ENCODE measurements at regions not wholly inside any gene's neighbourhood (a gene's known extent, or its start where the extent isn't known, plus 50 kb on each side); places are given as distances from the start of the nearest gene placed in this dataset.
A peak's percentile ranks its signal among the peaks of the same experiment; 100 is the strongest.

DNA sequence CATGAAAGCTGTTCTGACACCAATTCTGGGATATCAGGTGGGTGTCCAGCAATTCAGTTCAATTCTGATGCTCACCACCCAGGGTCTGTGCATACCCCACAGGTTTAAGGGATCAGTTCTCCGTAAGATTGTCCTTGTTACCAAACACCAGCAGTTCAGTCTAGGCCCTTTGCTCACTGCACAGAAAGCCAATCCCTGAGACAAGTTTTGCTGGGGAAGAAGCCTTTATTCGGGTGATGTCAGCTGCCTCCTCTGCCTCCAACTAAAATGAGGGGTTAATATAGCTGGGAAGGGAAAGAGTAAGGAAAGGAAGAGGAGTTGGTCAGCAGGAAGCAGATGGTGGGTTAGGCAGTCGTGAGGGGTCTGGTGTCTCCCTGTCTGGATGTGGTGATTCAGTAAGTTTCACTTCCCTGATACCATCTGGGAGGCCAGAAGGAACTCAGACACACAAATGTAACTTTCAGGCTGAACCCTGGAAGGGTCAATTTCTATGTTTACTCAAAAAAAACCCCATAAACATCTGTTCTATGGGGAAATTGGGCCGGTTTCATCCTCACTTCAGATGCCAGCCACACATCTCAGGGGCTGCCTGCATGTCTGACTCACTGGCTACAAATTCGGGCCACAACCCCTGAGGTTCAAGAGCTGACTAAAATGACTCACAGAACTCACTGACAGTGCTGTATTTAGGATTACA lies 83.3 kb upstream of the PGBD5 start:
- DNase-seq: peak; percentile 47

DNA sequence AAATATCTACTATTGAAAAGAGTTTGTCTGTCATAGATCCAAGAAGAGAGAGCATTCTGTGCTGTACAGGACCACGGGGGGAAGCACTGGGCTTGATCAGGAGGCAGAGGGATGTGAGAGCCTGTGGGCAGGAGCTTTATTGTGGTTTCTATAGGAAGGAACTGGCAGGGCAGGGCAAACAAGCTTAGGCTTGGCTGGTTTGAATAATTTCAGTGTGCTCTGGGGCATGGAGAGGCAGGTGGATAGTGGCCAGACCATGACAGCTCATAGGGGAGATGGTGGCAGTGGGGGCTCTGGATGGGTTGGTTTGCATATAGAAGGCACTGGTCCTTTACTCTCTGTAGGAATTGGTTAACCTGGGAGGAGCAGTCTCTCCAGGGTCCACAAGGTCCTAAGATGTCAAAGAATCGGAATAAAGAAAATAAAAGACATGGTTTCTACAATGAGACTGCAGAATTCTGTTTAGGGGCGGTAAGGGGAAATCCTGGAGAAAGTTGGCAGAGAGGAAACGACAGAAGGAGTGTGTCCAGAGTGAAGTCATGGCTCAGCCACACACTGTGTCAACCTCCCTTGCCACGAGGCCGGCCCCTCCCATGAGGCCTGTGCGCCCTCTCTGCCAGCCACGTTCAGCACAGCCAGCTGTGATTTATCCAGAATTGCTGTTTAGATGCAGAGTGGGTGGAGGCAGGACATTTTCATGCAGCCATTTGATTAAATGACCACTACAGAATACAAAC lies 81.7 kb upstream of the PGBD5 start:
- no peak for DNase-seq

DNA sequence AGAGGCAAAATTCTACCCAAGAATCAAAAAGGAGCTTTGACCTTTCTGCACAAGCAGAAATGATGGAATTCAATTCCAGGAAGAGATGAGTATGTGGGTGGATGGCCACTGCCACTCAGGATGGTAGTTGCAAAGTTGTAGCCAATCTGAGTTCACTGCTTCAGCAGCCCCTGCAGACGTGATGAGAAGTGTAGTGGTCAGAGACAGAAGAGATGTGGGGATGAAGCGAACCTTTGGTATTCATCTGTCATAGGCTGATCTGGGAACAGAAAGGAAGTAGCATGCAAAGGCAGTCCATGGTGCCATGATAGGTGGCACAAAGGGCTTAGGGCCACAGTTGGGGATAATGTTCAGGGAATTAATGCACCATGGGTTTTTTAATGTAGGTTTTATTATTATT lies 81.1 kb upstream of the PGBD5 start:
- no peak for DNase-seq

DNA sequence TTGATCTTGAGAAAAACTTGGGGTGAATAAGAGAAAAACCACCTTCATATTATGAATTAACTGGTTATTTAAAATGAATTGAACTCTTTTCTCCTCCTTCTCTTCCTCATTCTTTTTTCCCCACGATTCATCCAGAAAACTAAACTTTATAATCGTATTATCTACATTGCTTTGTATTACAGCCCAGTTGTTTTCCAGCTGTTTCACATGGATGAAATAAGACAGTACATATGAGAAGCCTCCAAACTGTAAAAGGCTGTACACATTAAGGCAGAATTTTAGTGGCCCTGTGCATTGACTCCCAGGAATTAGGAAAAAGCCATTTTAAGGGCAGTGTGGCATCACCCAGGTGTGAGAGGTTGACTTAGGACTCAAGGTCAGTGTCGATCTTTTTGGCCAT lies 80.3 kb upstream of the PGBD5 start:
- no peak for DNase-seq

DNA sequence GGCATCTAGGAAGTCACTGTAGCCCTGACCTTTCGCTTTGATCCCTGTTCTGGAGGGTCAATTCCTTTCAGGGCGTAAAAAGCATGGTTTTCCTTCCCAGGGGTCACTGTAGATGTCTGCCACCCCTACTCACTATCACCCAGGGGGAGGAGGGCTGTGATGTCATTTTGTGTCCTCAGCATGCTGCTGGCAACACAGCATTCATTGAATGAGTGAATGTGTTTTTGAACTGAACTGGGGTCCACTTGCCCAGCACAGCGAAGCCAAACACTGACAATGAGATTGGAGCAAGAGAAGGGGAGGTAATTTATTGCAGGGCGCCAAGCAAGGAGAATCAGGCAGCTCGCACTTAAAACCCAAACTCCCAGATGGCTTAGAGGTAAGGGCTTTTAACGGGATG lies 78.2 kb upstream of the PGBD5 start:
- DNase-seq: peak; percentile 54

DNA sequence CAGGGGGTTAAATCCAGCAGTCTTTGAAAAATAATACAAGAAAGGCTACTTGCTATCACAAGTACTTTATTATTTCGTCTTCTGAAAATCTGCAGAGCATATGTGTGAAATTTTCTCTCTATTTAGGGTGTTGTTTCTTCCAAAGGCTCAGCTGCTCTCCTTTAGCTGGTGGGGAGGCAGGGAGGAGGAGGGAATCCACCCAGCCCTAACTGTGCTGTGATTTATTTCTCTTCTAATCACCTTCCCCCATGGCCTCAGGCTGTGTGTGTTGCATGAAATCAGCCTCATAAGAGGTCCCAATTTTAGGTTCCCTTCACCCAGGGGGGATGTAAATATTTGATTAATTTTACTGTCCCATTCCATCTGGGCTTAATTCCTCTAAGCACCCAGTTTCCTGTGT lies 77.6 kb upstream of the PGBD5 start:
- peak; percentile 93 for DNase-seq

DNA sequence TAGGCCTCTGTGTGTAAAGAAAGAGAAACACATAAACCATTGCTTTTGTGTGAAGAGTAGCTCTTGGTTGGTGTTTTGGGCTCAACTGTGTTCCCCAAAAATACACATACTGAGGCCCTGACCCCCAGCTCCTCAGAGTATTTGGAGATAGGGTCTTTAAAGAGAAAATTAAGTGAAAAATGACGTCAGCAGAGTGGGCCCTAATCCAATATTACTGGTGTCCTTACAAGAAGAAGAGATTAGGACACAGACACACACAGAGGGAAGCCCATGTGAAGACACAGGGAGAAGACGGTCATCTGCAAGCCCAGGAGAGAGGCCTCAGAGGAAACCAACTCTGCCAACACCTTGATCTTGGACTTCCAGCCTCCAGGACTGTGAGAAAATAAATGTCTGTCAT lies 76.9 kb upstream of the PGBD5 start:
- no peak for DNase-seq

DNA sequence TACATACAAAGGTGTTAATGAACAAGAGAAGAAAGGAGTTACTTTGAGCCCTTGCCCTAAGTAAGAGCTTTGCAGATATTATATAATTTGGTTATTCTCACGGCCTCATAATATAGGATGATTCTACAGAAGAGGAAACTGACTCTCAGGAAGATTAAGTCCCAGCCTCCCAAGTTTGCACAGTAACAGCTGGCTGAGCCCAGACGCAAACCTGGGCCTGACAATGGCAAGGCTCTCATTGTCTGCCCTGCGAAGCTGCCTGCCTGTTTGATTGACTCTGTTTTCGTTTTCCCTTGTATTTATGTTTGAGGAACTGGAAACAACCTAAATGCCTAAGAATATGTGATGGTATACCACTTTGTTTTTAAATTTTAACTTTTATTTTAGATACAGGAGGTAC lies 76.2 kb upstream of the PGBD5 start:
- DNase-seq: peak; percentile 56

DNA sequence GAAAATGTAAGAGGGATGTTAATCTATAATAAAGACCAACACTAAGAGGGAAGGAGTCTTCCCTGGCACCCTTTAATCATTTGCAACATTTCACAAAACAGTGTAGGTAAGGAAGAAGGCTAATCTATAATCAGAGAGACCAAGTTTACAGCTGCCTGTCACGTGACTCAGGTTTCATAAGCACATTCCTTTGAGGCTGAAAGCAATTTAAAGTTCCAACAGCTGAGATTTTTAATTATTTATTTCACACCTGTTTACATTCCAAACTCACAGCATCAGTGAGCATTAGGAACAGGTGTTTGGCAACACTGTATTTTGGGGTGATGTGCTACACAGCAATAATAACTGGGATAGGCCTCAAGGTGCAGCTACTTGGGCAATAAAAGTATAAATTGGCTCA lies 75.7 kb upstream of the PGBD5 start:
- DNase-seq: no peak

DNA sequence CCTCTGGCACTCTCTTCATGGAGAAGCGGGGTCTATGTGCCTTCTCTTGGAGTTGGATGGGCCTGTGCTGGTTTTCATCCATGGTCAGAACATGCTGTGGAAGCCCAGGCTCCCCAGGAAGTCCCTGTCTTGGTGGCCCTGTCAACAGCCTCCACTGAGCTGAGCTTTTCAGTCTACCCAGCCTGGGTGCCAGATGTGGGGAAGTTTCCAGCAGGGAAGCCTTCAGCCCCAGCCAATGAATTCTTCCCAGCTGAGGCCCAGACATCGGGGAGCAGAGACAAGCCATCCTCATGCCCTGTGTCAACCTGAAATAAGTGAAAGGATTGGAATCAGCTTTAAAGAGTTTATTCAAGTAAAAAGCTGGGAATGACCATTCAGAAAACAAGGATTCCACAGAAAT lies 75.1 kb upstream of the PGBD5 start:
- DNase-seq: peak; percentile 55

DNA sequence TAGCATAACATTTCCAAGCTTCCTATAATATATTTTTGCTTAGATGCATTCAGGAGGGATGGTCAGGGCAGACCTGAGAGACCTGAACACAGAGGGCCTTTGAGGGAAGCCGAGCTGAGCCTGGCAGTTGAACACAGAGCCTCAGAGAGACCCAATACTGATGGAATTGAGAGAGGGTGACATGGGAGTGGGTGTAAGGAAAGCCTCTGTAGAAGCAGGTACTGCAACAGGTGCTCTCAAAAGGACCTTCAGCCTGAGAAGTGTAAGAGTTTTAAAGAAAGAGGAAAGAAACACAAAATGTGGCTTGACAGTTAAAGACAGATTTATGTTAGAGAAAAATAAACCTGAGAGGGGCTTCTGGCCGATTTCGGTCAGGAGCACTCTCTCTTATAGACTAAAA lies 73.9 kb upstream of the PGBD5 start:
- DNase-seq: no peak

DNA sequence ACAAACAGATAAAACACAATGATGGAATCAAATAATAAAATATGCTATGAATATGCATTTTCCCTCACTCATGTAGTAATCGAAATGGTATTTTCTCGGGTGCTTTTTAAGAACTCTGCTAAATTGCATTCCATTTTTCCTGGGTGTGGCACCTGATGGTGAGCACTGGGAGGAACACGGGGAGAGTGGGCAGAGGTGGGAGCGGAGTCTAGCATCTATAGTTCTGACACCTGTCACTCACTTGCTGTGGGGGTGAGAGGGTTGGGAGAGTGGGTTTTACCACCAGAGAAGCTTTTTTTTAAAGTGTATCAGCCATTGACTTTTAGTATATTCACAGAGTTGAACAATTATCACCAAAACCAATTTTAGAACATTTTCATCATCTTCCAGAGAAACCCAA lies 73.4 kb upstream of the PGBD5 start:
- DNase-seq: no peak

DNA sequence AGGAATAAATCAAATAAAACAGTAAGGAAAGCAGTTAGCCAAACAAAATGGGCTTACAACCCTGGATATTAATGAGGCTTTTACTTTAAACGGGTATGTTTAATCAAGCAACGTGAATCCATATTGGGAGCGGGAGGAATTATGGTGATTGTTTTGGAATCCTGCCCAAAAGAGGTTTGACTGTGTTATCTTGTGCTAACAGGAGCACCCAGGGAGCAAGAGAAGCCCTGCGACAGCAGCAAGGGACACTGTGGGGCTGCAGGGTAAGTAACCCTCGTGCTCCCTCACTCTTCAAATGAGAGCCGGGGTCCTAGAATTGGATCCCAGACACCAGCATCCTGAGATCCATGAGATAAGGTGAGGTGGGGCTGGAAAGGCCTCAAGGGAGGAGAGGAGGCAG lies 72.6 kb upstream of the PGBD5 start:
- DNase-seq: peak; percentile 91

DNA sequence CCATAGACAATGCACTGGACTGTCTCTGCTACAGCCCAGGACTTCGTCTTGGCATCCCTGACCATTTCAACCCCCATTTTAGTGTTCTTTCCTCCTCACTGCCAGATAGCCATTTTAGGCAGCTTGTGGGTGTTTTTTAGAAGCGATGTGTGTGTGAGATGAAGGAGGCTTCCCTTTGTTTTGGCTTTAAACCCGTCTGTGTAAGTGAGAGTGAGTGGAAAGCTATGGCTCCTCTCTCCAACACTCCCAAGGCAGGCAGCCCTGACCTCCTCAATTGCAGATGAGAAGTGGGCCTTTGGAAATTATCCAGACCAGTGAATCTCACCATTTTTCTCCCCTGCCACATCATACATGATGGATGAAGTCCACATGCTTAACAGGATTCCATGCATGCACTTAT lies 70.3 kb upstream of the PGBD5 start:
- DNase-seq: no peak

DNA sequence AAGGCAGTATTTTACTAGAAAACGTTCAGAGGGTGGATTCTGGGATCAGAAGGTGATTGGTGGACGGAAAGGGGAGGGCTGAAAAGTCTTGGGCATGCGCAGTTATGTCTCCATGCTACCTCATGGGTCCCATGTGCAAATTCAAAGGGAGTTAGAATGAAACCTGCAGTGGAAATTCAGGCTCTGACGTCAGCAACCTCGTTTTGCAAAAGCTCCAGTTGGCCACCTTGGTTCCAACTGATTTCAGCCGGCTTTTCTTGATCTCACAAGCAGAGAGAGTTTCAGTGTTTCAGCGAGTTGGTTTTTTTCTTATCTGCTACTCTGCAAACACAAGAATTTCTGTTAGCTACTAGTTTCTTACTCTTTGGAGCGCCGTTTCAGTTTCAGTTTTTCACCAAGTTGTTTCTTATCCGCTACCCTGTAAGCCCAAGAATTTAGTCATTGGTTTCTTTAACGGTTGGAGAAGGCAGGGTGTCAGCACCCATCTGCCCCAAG lies 69.8 kb upstream of the PGBD5 start:
- DNase-seq: no peak

DNA sequence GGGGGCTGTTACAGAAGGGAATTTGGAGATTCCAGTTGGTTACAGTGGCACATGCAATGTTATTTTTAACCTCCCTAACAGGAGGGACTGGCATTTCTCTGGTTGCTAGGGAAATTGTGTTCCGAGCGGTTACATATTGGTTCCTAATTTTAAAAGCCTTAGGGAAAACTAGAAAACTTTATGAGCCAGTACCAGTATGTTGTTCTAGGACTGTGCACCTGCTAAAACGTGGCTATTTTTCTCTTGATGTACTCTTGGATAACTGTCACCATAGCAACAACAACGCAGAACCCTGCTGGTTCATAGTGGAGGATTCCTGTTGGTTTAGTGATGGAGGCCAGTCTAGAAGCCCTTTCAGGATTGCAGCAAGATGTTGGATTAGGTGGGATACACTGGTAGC lies 68.9 kb upstream of the PGBD5 start:
- DNase-seq: no peak

DNA sequence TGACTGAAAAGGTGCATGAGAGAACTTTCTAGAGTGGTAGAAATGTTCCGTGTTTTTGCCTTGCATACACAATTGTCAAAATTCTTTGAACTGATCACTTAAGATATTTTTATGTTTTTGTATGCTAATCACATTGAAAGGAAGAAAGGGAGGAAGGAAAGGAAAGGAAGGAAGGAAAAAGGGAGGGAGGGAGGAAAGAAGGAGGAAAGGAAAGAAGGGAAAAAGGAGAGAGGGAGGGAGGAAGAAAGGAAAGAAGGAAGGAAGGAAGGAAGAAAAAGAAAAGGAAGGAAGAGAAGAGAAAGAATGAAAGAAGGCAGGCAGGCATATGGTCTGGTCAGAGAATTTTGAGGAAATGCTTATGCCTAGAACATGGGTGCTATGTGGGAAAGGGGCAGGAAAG lies 68.4 kb upstream of the PGBD5 start:
- DNase-seq: no peak

DNA sequence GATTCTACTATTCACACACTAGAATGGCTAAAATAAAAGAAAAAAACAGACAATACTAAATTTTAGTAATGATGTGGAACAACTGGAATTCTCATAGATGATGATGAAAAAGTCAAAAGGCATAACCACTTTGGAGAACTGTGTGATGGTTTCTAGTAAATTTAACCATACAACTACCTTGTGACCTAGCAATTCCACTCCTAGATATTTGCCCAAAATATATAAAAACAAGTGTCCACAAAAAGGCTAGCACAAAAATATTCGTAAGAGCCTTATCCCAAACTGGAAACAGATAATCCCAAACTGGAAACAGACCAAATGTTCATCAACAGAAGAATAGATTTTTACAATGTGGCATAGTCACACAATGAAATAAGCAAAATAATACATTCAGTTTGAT lies 67.9 kb upstream of the PGBD5 start:
- no peak for DNase-seq

DNA sequence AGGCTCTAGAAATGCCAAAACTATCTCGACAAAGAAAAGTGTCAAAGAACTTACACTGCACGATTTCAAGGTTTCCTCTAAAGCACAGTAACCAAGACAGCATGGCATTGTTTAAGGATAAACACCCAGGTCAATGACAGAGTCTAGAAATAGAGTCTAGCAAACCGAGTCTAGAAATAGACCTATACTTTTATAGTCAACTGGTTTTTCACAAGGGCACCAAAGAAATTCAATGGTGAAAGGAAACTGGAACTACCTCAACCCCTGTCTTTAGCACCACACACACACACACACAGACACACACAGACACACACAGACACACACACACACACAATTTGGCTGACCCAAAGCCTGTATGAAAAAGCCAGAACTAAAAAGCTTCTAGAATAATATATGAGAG lies 67.1 kb upstream of the PGBD5 start:
- DNase-seq: no peak

DNA sequence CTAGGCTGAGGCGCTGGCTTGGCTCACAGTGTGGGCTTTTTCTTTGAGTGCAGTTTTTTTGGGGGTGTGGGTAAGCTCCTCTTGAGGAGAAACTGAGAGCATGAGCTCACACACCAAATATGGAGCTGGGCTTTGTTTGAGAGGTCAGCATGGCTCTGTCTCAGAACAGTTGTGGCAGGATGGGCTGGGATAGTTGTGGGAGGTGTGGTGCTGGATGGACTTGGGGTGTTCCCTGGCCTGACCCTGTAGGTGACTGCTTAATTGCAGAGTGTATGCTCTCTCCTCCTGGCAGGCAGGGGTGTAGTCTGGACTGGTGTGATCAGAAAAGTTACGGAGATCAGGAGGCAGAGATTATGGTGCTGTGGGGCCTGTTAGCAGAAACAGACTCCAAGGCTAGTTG lies 64.3 kb upstream of the PGBD5 start:
- no peak for DNase-seq

DNA sequence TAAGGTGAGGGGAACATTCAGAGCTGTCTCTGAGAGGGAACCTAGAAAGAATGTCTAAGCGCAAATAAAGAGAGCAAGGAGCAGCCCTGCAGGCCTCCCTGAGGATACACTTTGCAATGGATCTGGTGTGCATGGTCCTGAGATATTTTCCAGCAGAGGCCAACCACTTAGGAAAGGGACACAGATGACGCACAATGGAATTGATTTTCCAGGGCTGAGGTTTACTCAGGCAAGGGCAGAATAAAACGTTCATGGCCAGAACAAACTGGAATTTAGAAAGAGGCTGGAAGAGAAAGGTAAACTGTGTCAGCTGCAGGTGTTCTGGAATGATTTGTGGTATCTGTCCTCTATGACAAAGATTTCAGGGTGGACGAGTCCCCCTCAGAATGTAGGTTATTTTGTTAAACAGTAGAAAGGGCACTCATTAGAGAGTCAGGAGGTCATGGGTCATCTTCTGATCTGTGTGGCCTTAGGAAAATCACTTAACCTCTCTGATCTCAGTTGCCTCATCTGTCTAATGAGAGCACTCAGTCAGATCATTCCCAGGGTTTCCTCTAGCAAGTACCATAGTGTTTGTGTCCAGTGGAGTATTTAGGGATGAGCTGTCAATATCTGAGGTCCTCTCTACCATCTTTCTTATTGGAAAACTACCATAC lies 61.8 kb upstream of the PGBD5 start:
- DNase-seq: no peak

DNA sequence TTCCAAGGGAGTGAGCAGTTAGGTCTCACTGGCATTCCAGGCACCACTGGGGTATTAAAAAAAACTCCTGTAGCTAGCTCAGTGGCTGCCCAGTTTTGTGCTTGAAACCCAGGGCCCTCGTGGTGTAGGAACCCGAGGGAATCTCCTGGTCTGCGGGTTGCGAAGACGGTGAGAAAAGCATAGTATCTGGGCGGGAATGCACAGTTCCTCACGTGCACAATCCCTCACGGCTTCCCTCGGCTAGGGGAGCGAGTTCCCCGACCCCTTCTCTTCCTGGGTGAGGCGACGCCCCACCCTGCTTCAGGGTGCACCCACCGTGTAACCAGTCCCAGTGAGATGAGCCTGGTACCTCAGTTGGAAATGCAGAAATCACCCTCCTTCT lies 50.5 kb upstream of the PGBD5 start:
- DNase-seq: no peak

DNA sequence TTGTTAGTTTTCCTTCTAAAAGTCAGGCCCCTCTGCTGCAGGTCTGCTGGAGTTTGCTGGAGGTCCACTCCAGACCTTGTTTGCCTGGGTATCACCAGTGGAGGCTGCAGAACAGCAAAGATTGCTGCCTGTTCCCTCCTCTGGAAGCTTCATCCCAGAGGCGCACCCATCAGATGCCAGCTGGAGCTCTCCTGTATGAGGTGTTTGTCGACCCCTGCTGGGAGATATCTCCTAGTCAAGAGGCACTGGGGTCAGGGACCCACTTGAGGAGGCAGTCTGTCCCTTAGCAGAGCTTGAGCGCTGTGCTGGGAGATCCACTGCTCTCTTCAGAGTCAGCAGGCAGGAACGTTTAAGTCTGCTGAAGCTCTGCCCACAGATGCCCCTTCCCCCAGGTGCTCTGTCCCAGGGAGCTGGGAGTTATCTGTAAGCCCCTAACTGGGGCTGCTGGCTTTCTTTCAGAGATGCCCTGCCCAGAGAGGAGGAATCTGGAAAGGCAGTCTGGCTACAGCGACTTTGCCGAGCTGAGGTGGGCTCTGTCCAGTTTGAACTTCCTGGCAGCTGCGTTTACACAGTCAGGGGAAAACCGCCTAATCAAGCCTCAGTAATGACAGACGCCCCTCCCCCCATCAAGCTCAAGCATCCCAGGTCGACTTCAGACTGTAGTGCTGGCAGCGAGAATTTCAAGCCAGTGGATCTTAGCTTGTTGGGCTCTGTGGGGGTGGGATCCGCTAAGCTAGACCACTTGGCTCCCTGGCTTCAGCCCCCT lies 49.9 kb upstream of the PGBD5 start:
- DNase-seq: peak; percentile 73
